ENCODE measurements at regions not wholly inside any gene's neighbourhood (a gene's known extent, or its start where the extent isn't known, plus 50 kb on each side); places are given as distances from the start of the nearest gene placed in this dataset.

DNA sequence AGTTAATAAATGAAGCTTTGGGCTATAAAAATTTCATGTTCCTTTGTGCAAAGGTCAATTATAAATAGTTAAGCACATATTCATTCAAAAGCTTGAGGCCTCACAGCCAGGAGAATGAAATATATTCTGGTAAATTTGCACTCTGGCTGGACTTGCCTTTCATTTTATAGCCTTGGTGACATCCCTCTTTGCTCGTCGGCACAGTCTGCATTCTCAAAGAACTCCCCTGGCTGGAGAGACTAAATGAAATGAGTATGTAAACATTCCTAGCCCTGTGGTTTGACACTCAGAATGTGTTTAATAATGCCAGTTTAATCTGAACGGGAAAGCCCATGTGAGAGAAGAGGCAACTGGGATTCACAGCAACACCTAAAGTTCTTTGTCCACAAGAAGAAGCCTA is 285.6 kb downstream of the BRINP1 start:
- RAD21 ChIA-PET (ENCODE audit: unreplicated experiment) = no interaction called here
- FAIRE-seq (no peak), ATAC-seq (no peak), DNase-seq (ENCODE audit: low read depth, low spot score) (no peak)
- Histone ChIP-seq H3K79me2 (ENCODE audit: control insufficient read depth, insufficient read depth, low read length) (no peaks in the 10 kb centered on the region), H3K4me2 (ENCODE audit: control insufficient read depth, insufficient read depth) (no peak overlapping the region), H3K4me3 (no peak overlapping the region), H3K36me3 (ENCODE audit: control insufficient read depth in 2 of 2, insufficient read depth in 2 of 2, low read length in 1 of 2) (no peaks in the 10 kb centered on the region), H3K9ac (ENCODE audit: control insufficient read depth, insufficient read depth, low read length) (no peak overlapping the region), H3K9me3 (replicated peaks; ENCODE audit: control insufficient read depth, insufficient read depth, low read length) (no peaks in the 10 kb centered on the region), H3K4me1 (ENCODE audit: control insufficient read depth, insufficient read depth, low read length) (no peaks in the 10 kb centered on the region), H2AFZ (ENCODE audit: control insufficient read depth, low read depth, low read length) (no peak overlapping the region), H3K27ac (ENCODE audit: control insufficient read depth, insufficient read depth) (no peak overlapping the region), H3K27me3 (replicated peaks in 1 of 2; ENCODE audit: control insufficient read depth in 2 of 2, insufficient read depth in 2 of 2, low read length in 1 of 2) (no peaks in the 10 kb centered on the region), H4K20me1 (ENCODE audit: control insufficient read depth, insufficient read depth) (no peaks in the 10 kb centered on the region)
- intact Hi-C loops (cut with micrococcal nuclease; ENCODE audit: unreplicated experiment) = no loop called here
- CTCF ChIA-PET = no interaction called here
- no peak for TF ChIP-seq NRF1 (conservative IDR thresholded peaks at IDR 0.05; ENCODE audit: low read depth, low read length)
- TF ChIP-seq, protein P1, sequence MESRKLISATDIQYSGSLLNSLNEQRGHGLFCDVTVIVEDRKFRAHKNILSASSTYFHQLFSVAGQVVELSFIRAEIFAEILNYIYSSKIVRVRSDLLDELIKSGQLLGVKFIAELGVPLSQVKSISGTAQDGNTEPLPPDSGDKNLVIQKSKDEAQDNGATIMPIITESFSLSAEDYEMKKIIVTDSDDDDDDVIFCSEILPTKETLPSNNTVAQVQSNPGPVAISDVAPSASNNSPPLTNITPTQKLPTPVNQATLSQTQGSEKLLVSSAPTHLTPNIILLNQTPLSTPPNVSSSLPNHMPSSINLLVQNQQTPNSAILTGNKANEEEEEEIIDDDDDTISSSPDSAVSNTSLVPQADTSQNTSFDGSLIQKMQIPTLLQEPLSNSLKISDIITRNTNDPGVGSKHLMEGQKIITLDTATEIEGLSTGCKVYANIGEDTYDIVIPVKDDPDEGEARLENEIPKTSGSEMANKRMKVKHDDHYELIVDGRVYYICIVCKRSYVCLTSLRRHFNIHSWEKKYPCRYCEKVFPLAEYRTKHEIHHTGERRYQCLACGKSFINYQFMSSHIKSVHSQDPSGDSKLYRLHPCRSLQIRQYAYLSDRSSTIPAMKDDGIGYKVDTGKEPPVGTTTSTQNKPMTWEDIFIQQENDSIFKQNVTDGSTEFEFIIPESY (IDR thresholded peaks at IDR 0.05) = no peak
- TF ChIP-seq ZNF274 (IDR thresholded peaks at IDR 0.05; ENCODE audit: insufficient read depth, insufficient read length) = no peak
- no peak for TF ChIP-seq POLR2AphosphoS5 (IDR thresholded peaks at IDR 0.05; ENCODE audit: low read length)
- TF ChIP-seq TCF7 (IDR thresholded peaks at IDR 0.05; ENCODE audit: borderline replicate concordance) = no peak
- TF ChIP-seq MEF2B (IDR thresholded peaks at IDR 0.05; ENCODE audit: partially characterized antibody, poor library complexity, severe bottlenecking) = no peak
- TF ChIP-seq, protein P2, sequence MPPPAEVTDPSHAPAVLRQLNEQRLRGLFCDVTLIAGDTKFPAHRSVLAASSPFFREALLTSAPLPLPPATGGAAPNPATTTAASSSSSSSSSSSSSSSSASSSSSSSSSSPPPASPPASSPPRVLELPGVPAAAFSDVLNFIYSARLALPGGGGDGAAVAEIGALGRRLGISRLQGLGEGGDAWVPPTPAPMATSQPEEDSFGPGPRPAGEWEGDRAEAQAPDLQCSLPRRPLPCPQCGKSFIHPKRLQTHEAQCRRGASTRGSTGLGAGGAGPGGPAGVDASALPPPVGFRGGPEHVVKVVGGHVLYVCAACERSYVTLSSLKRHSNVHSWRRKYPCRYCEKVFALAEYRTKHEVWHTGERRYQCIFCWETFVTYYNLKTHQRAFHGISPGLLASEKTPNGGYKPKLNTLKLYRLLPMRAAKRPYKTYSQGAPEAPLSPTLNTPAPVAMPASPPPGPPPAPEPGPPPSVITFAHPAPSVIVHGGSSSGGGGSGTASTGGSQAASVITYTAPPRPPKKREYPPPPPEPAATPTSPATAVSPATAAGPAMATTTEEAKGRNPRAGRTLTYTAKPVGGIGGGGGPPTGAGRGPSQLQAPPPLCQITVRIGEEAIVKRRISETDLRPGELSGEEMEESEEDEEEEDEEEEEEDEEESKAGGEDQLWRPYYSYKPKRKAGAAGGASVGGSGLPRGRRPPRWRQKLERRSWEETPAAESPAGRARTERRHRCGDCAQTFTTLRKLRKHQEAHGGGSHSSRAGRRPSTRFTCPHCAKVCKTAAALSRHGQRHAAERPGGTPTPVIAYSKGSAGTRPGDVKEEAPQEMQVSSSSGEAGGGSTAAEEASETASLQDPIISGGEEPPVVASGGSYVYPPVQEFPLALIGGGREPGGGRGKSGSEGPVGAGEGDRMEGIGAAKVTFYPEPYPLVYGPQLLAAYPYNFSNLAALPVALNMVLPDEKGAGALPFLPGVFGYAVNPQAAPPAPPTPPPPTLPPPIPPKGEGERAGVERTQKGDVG (CRISPR knock-in tag; IDR thresholded peaks at IDR 0.05) = no peak
- TF ChIP-seq ETV6 (conservative IDR thresholded peaks at IDR 0.05 in 1 of 2, IDR thresholded peaks at IDR 0.05 in 1 of 2; ENCODE audit: borderline replicate concordance in 1 of 2, low read depth in 1 of 2) = no peak
- TF ChIP-seq, protein P3, sequence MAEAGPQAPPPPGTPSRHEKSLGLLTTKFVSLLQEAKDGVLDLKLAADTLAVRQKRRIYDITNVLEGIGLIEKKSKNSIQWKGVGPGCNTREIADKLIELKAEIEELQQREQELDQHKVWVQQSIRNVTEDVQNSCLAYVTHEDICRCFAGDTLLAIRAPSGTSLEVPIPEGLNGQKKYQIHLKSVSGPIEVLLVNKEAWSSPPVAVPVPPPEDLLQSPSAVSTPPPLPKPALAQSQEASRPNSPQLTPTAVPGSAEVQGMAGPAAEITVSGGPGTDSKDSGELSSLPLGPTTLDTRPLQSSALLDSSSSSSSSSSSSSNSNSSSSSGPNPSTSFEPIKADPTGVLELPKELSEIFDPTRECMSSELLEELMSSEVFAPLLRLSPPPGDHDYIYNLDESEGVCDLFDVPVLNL (IDR thresholded peaks at IDR 0.05; ENCODE audit: low read depth, low read length) = no peak
- TF ChIP-seq BACH1 (IDR thresholded peaks at IDR 0.05; ENCODE audit: borderline replicate concordance) = no peak
- POLR2A ChIA-PET = no interaction called here
- 37% methylated on average over 3 of the region's 3 CpGs for WGBS (ENCODE audit: insufficient coverage, insufficient replicate concordance, low lambda C conversion rate, missing lambda C conversion rate)
- in situ Hi-C loops (cut with MboI) = no loop called here
- SMC1A ChIA-PET (ENCODE audit: uncharacterized antibody, unreplicated experiment) = no interaction called here
- no TSS peak for BruUV-seq (replicated peaks)

All from GM12878 (cell line).